ENCODE measurements at regions not wholly inside any gene's neighbourhood (a gene's known extent, or its start where the extent isn't known, plus 50 kb on each side); places are given as distances from the start of the nearest gene placed in this dataset.

DNA sequence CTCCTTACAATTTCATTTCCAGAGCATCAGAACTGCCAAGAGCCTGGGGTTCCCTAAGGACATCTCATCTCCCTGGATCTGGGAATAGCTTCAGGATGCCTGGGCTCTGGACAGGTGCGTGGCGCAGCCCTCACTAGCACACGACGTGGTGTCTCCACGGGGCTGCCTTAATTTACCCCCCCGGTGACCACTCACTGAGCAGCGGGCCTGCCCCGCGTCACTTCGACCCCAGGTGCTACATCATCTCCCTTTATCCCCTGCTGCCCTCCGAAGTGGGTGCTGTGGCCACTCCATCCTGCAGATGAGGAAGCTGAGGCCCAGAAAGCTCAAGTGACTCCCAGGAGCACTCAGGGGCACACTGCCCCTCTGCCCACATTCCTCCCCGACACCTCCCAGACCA, 177.8 kb upstream of the SFSWAP start (continued):
- TF ChIP-seq, protein P1, sequence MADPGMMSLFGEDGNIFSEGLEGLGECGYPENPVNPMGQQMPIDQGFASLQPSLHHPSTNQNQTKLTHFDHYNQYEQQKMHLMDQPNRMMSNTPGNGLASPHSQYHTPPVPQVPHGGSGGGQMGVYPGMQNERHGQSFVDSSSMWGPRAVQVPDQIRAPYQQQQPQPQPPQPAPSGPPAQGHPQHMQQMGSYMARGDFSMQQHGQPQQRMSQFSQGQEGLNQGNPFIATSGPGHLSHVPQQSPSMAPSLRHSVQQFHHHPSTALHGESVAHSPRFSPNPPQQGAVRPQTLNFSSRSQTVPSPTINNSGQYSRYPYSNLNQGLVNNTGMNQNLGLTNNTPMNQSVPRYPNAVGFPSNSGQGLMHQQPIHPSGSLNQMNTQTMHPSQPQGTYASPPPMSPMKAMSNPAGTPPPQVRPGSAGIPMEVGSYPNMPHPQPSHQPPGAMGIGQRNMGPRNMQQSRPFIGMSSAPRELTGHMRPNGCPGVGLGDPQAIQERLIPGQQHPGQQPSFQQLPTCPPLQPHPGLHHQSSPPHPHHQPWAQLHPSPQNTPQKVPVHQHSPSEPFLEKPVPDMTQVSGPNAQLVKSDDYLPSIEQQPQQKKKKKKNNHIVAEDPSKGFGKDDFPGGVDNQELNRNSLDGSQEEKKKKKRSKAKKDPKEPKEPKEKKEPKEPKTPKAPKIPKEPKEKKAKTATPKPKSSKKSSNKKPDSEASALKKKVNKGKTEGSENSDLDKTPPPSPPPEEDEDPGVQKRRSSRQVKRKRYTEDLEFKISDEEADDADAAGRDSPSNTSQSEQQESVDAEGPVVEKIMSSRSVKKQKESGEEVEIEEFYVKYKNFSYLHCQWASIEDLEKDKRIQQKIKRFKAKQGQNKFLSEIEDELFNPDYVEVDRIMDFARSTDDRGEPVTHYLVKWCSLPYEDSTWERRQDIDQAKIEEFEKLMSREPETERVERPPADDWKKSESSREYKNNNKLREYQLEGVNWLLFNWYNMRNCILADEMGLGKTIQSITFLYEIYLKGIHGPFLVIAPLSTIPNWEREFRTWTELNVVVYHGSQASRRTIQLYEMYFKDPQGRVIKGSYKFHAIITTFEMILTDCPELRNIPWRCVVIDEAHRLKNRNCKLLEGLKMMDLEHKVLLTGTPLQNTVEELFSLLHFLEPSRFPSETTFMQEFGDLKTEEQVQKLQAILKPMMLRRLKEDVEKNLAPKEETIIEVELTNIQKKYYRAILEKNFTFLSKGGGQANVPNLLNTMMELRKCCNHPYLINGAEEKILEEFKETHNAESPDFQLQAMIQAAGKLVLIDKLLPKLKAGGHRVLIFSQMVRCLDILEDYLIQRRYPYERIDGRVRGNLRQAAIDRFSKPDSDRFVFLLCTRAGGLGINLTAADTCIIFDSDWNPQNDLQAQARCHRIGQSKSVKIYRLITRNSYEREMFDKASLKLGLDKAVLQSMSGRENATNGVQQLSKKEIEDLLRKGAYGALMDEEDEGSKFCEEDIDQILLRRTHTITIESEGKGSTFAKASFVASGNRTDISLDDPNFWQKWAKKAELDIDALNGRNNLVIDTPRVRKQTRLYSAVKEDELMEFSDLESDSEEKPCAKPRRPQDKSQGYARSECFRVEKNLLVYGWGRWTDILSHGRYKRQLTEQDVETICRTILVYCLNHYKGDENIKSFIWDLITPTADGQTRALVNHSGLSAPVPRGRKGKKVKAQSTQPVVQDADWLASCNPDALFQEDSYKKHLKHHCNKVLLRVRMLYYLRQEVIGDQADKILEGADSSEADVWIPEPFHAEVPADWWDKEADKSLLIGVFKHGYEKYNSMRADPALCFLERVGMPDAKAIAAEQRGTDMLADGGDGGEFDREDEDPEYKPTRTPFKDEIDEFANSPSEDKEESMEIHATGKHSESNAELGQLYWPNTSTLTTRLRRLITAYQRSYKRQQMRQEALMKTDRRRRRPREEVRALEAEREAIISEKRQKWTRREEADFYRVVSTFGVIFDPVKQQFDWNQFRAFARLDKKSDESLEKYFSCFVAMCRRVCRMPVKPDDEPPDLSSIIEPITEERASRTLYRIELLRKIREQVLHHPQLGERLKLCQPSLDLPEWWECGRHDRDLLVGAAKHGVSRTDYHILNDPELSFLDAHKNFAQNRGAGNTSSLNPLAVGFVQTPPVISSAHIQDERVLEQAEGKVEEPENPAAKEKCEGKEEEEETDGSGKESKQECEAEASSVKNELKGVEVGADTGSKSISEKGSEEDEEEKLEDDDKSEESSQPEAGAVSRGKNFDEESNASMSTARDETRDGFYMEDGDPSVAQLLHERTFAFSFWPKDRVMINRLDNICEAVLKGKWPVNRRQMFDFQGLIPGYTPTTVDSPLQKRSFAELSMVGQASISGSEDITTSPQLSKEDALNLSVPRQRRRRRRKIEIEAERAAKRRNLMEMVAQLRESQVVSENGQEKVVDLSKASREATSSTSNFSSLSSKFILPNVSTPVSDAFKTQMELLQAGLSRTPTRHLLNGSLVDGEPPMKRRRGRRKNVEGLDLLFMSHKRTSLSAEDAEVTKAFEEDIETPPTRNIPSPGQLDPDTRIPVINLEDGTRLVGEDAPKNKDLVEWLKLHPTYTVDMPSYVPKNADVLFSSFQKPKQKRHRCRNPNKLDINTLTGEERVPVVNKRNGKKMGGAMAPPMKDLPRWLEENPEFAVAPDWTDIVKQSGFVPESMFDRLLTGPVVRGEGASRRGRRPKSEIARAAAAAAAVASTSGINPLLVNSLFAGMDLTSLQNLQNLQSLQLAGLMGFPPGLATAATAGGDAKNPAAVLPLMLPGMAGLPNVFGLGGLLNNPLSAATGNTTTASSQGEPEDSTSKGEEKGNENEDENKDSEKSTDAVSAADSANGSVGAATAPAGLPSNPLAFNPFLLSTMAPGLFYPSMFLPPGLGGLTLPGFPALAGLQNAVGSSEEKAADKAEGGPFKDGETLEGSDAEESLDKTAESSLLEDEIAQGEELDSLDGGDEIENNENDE (IDR thresholded peaks at IDR 0.05; ENCODE audit: insufficient replicate concordance, low read length): no peak
- TF ChIP-seq SAP30 (IDR thresholded peaks at IDR 0.05; ENCODE audit: insufficient read depth, insufficient replicate concordance, low read length) (no peak), KDM5A (IDR thresholded peaks at IDR 0.05; ENCODE audit: low read length) (no peak), RXRA (IDR thresholded peaks at IDR 0.05; ENCODE audit: insufficient read depth, low read depth, low read length) (no peak), RBBP5 (IDR thresholded peaks at IDR 0.05; ENCODE audit: borderline replicate concordance, low read depth, low read length) (no peak), RAD21 (IDR thresholded peaks at IDR 0.05 in 1 of 2, conservative IDR thresholded peaks at IDR 0.05 in 1 of 2; ENCODE audit: low read depth in 2 of 2, low read length in 2 of 2) (no peak), MAFK (IDR thresholded peaks at IDR 0.05; ENCODE audit: low read depth, low read length) (no peak), HDAC6 (IDR thresholded peaks at IDR 0.05; ENCODE audit: low read depth, low read length) (no peak), CBX5 (IDR thresholded peaks at IDR 0.05; ENCODE audit: low read depth, low read length) (no peak)
- TF ChIP-seq, protein P2, sequence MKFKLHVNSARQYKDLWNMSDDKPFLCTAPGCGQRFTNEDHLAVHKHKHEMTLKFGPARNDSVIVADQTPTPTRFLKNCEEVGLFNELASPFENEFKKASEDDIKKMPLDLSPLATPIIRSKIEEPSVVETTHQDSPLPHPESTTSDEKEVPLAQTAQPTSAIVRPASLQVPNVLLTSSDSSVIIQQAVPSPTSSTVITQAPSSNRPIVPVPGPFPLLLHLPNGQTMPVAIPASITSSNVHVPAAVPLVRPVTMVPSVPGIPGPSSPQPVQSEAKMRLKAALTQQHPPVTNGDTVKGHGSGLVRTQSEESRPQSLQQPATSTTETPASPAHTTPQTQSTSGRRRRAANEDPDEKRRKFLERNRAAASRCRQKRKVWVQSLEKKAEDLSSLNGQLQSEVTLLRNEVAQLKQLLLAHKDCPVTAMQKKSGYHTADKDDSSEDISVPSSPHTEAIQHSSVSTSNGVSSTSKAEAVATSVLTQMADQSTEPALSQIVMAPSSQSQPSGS (IDR thresholded peaks at IDR 0.05; ENCODE audit: low read length): no peak

All from H1 (cell line).